ENCODE measurements at regions not wholly inside any gene's neighbourhood (a gene's known extent, or its start where the extent isn't known, plus 50 kb on each side); places are given as distances from the start of the nearest gene placed in this dataset.

DNA sequence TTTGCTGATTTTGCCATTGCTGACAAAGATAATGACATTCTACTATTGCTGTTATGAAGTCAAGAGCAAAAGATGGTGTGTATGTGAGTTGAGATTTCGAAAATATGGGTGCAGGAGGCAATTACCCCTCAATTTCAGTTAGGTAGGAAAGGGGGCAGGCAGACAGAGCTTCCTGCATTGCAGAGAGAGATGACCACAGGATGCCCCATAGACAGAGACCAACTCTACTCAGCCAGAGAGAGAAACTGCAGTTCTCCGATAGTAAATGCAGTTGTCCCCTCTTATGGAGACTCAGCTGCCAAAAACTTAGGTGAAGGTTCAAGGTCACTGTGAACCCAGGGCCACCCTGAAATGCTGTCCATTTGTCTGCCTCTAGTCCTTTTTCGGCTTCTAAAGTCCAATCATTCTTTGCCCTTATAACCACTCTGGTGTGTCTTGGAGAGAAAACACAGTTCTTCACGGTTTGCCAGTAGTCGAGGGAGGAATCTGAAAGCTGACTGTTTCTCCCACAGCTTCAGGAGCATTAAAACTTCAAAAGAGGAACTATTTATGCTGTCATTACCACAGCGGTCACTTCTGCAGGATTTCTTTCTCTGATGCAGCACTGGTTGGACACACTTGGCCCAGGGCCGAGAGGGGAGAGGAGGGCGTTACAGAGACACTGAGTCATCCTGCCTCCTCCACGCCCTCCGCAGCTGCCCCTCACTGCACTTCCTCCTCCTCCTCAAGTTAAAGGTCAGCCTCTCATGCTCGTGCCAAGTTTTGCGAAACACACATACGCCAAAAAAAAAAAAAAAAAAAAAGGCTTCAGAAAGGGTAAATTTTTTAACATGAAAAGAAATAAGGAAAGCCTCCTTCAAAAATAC, 264.3 kb downstream of the FOXO1 start:
- TF ChIP-seq, protein P1, sequence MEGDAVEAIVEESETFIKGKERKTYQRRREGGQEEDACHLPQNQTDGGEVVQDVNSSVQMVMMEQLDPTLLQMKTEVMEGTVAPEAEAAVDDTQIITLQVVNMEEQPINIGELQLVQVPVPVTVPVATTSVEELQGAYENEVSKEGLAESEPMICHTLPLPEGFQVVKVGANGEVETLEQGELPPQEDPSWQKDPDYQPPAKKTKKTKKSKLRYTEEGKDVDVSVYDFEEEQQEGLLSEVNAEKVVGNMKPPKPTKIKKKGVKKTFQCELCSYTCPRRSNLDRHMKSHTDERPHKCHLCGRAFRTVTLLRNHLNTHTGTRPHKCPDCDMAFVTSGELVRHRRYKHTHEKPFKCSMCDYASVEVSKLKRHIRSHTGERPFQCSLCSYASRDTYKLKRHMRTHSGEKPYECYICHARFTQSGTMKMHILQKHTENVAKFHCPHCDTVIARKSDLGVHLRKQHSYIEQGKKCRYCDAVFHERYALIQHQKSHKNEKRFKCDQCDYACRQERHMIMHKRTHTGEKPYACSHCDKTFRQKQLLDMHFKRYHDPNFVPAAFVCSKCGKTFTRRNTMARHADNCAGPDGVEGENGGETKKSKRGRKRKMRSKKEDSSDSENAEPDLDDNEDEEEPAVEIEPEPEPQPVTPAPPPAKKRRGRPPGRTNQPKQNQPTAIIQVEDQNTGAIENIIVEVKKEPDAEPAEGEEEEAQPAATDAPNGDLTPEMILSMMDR (IDR thresholded peaks at IDR 0.05) = no peak
- no peak for TF ChIP-seq POLR2A (IDR thresholded peaks at IDR 0.05)

Data from Peyer's patch (tissue), 4 donors.